ENCODE measurements at regions not wholly inside any gene's neighbourhood (a gene's known extent, or its start where the extent isn't known, plus 50 kb on each side); places are given as distances from the start of the nearest gene placed in this dataset.
"Not testable (repeated sequence)": the region's sequence is repeated elsewhere in the genome, so short reads cannot be mapped to it uniquely, and the experiment has no call there.

- no peak for DNase-seq (ENCODE audit: low spot score)
Observed at GRCh38 chr2:190742431-190742830, 93.5 kb downstream of the NAB1 start.

- DNase-seq (ENCODE audit: low spot score) = no peak
Observed at GRCh38 chr2:190744041-190744440, 95.2 kb downstream of the NAB1 start.

GRCh38 chr2:190746971-190747761 is 98.3 kb downstream of the NAB1 start:
- DNase-seq (ENCODE audit: low spot score) = no peak

- no peak for DNase-seq (ENCODE audit: low spot score)
Observed at GRCh38 chr2:190748966-190749365, 100.1 kb downstream of the NAB1 start.

- no peak for DNase-seq (ENCODE audit: low spot score)
Observed at GRCh38 chr2:190755772-190756415, 107.0 kb downstream of the NAB1 start.

GRCh38 chr2:190759749-190760213 is 110.9 kb downstream of the NAB1 start:
- DNase-seq (ENCODE audit: low spot score) = no peak

DNA sequence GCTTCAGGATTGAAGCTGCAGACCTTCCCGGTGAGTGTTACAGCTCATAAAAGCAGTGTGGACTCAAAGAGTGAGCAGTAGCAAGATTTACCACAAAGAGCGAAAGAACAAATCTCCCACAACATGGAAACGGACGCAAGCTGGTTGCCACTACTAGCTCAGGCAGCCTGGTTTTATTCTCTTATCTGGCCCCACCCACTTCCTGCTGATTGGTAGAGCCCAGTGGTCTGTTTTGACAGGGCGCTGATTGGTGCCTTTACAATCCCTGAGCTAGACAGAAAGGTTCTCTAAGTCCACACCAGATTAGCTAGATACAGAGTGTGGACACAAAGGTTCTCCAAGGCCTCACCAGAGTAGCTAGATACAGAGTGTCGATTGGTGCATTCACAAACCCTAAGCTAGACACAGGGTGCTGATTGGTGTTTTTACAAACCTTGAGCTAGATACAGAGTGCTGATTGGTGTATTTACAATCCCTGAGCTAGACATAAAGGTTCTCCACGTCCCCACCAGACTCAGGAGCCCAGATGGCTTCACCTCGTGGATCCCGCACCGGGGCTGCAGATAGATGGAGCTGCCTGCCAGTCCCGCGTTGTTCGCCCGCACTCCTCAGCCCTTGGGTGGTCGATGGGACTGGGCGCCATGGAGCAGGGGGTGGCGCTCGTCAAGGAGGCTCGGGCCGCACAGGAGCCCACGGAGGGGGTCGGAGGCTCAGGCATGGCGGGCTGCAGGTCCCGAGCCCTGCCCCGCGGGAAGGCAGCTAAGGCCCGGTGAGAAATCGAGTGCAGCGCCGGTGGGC is 111.7 kb downstream of the NAB1 start:
- DNase-seq (ENCODE audit: low spot score) = not testable (repeated sequence)

DNA sequence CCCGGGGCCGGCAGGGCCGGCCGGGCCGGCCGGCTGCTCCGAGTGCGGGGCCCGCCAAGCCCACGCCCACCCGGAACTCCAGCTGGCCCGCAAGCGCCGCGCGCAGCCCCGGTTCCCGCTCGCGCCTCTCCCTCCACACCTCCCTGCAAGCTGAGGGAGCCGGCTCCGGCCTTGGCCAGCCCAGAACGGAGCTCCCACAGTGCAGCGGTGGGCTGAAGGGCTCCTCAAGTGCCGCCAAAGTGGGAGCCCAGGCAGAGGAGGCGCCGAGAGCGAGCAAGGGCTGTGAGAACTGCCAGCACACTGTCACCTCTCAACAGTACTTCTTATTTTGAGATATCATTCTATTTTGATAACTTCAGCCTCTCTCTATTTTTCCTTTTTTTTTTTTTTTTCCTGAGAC is 112.3 kb downstream of the NAB1 start:
- not testable (repeated sequence) for DNase-seq (ENCODE audit: low spot score)

DNA sequence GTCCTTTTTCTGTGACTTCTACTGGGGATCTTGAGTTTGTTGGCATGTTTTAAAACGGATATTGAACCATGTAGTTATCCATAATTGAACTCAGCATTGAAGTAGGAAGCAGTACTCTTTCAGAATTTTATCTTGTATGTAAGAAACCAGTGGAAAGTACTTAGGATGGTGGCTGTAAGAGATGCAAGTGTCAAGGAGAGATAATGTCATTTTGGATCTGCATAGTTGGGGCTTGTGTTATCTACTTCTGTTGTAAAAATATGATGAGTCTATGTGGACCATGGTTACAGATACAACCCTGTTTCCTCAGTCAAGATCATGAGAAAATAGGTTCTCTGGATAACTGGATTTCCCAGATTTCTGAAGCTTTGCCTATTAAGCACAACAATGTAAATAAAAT is 113.7 kb downstream of the NAB1 start:
- no peak for DNase-seq (ENCODE audit: low spot score)

DNA sequence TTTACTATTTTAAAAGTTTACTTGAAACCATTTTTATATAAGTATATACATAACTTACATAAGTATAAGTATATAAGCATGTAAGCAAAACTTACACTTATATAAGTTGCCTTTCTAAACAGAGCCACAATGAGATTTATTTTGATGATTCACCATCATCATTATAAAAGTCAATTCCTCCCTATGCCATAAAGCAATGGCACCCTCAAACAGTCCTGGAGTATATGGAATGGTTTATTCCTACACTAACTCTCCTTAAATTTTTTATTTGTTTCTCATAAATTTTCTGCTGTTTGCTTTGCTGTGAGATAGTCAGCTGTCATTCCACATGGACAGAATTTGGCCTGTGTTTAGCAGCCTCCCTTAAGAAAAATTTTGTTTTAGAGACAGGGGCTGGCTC is 114.2 kb downstream of the NAB1 start:
- DNase-seq (ENCODE audit: low spot score) = no peak

DNA sequence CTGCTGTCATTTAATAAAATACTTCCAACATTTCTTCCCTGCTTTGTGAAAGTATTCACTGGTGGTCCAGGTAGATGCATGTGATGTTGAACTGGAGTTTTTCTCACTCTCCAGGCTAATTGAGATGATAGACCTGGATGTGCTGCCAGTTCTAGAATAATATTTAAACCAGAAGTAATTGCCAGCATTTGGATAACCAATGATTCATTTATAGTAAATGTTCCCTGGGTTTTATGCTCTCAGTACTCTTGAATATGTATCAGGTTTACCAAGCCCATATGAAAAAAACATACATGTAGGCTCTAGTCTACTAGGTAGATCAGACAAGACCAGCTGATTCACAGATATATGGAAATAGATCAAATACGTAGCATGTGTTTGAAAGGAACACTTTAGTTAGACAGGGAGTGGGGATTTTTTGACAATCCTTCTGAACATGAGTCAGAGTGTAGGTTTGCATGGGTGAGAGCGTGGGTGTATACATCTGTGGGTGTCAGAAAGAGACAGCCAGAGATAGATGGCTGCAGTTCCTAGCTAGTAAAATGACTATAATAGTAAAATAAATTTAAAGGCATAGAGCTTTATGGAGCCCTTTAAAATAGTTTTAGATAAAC is 115.1 kb downstream of the NAB1 start:
- DNase-seq (ENCODE audit: low spot score) = no peak

- DNase-seq (ENCODE audit: low spot score) = no peak
Observed at GRCh38 chr2:190765386-190766173, 115.0 kb upstream of the GLS start.

DNA sequence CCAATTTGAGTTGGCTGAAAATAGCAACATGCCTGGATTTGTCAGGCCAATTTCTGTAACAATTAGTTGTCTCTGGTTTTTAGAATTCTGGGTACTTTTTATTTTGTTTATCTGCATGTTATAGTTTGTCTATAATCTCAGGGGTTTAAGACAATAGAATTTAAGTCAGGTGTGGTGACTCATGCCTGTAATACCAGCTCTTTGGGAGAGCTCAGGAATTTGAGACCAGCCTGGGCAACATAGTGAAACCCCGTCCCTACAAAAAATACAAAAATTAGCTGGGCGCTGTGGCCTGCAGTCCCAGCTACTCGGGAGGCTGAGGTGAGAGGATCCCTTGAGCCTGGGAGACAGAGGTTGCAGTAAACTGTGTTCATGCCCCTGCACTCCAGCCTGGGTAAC is 114.4 kb upstream of the GLS start:
- DNase-seq (ENCODE audit: low spot score) = no peak

- no peak for DNase-seq (ENCODE audit: low spot score)
Observed at GRCh38 chr2:190766595-190766994, 114.0 kb upstream of the GLS start.

GRCh38 chr2:190767821-190768220 is 112.8 kb upstream of the GLS start:
- no peak for DNase-seq (ENCODE audit: low spot score)

DNA sequence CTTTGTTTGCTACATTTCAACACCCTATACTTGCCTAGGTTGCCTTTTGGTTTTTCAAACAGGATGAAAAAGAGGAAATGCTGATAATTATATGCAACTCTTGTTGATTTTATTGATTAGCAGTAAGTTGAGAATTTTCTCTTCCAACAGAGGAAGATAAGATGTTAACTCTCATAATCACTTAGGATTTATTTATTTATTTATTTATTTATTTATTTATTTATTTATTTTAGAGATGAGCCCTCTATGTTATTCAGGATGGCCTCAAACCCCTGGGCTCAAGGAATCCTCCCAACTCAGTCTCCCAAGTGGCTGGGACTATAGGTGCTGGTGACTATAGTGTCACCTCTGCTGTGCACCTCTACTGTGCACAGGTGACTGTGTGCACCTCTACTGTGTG is 111.4 kb upstream of the GLS start:
- no peak for DNase-seq (ENCODE audit: low spot score)

- no peak for DNase-seq (ENCODE audit: low spot score)
Observed at GRCh38 chr2:190771726-190772125, 108.9 kb upstream of the GLS start.

GRCh38 chr2:190780594-190780993 is 100.0 kb upstream of the GLS start:
- DNase-seq (ENCODE audit: low spot score) = no peak

DNA sequence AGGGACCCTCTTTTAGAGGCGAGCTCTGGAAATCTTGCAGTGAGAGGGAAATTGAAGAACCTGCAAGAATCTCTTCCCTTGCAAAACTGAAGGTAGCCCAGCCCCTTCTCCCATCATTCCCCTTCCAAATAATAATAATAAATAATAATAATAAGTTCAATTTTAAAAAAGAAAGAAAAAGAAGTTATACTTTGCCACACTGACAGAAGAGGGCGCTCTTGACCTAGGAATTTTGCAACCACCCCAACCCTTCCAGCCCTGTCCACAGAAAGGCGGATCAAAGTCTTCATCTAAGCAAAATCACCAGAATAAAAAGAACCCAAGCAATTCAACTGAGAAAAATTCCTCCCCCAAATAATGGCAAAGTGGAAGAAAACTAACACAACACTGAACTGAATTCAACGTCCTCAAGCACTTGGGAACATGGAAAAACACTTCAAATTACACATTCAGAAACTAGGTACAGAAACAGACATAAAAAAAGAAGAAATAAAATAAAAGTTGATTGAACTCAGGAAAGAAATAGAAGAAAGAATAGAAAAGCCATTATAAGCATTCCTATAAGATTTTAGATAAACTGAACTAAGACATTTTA is 98.9 kb upstream of the GLS start:
- peak; percentile 40 for DNase-seq (ENCODE audit: low spot score)

GRCh38 chr2:190782264-190782663 is 98.4 kb upstream of the GLS start:
- DNase-seq (ENCODE audit: low spot score) = no peak

Measured in CD4-positive, alpha-beta T cell treated with Interleukin-6 at 100 ng/mL for 8 hours (primary cell).